Breast epithelium (tissue), 3 donors: ENCODE measurements at regions not wholly inside any gene's neighbourhood (a gene's known extent, or its start where the extent isn't known, plus 50 kb on each side); places are given as distances from the start of the nearest gene placed in this dataset.

Source experiments
- CTCF ChIP-seq, 3 donors: fragments of 450-650 bp; IDR thresholded peaks; one replicate each; pipeline ENCODE4 v1.5.1; 2016 to 2017; ENCODE audit warnings: antibody characterized with exemption in 3 of 3, mild to moderate bottlenecking in 3 of 3, moderate library complexity in 3 of 3
- POLR2A ChIP-seq: fragments of 450-650 bp; IDR thresholded peaks from one replicate; pipeline ENCODE4 v1.6.1; 2016; ENCODE audit warnings: antibody characterized with exemption, mild to moderate bottlenecking, moderate library complexity

GRCh38 chr4:187224560-187224959 lies 500.9 kb upstream of the FAT1 start:
- TF ChIP-seq CTCF (IDR thresholded peaks at IDR 0.05): no peak
- TF ChIP-seq POLR2A: no peak
